PC-9 (cell line): ENCODE measurements at regions not wholly inside any gene's neighbourhood (a gene's known extent, or its start where the extent isn't known, plus 50 kb on each side); places are given as distances from the start of the nearest gene placed in this dataset.

ENCODE experiments used
- EZH2 ChIP-seq: fragments of 200-600 bp; sonication (generic); IDR thresholded peaks from 2 replicates; pipeline ENCODE4 v1.8.0; 2017; ENCODE audit warnings: antibody characterized with exemption, low read depth
- TF ChIP-seq, protein P1 (sequence below): fragments of 200-600 bp; sonication (generic); conservative IDR thresholded peaks from 2 replicates; pipeline ENCODE4 v1.6.1; 2017; ENCODE audit warnings: mixed run types, antibody characterized with exemption, mild to moderate bottlenecking, moderate library complexity

- TF ChIP-seq, protein P1, sequence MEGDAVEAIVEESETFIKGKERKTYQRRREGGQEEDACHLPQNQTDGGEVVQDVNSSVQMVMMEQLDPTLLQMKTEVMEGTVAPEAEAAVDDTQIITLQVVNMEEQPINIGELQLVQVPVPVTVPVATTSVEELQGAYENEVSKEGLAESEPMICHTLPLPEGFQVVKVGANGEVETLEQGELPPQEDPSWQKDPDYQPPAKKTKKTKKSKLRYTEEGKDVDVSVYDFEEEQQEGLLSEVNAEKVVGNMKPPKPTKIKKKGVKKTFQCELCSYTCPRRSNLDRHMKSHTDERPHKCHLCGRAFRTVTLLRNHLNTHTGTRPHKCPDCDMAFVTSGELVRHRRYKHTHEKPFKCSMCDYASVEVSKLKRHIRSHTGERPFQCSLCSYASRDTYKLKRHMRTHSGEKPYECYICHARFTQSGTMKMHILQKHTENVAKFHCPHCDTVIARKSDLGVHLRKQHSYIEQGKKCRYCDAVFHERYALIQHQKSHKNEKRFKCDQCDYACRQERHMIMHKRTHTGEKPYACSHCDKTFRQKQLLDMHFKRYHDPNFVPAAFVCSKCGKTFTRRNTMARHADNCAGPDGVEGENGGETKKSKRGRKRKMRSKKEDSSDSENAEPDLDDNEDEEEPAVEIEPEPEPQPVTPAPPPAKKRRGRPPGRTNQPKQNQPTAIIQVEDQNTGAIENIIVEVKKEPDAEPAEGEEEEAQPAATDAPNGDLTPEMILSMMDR, result no peak
- TF ChIP-seq EZH2, result no peak
These were observed 300.0 kb downstream of the SH3GL2 start for GRCh38 chr9:17878810-17879370.
